ENCODE measurements at regions not wholly inside any gene's neighbourhood (a gene's known extent, or its start where the extent isn't known, plus 50 kb on each side); places are given as distances from the start of the nearest gene placed in this dataset.

GRCh38 chr10:36066102-36066501 lies 424.0 kb upstream of the FZD8 start:
- TF ChIP-seq CTCF (IDR thresholded peaks at IDR 0.05; ENCODE audit: low read length, missing control alignments) = no peak
- no peak overlapping the region for H3K4me3 ChIP-seq (replicated peaks; ENCODE audit: low read depth, low read length)
- DNase-seq (ENCODE audit: low read depth) = no peak

GRCh38 chr10:36063396-36063795 lies 421.3 kb upstream of the FZD8 start:
- DNase-seq (ENCODE audit: low read depth) = no peak
- no peak for TF ChIP-seq CTCF (IDR thresholded peaks at IDR 0.05; ENCODE audit: low read length, missing control alignments)
- H3K4me3 ChIP-seq (replicated peaks; ENCODE audit: low read depth, low read length) = no peak overlapping the region

GRCh38 chr10:36057731-36058130 lies 415.6 kb upstream of the FZD8 start:
- no peak for DNase-seq (ENCODE audit: low read depth)
- TF ChIP-seq CTCF (IDR thresholded peaks at IDR 0.05; ENCODE audit: low read length, missing control alignments) = no peak
- H3K4me3 ChIP-seq (replicated peaks; ENCODE audit: low read depth, low read length) = no peak overlapping the region

GRCh38 chr10:36057180-36057579 lies 415.1 kb upstream of the FZD8 start:
- no peak for DNase-seq (ENCODE audit: low read depth)
- no peak overlapping the region for H3K4me3 ChIP-seq (replicated peaks; ENCODE audit: low read depth, low read length)
- TF ChIP-seq CTCF (IDR thresholded peaks at IDR 0.05; ENCODE audit: low read length, missing control alignments) = no peak

GRCh38 chr10:36053775-36054174 lies 411.7 kb upstream of the FZD8 start:
- no peak for TF ChIP-seq CTCF (IDR thresholded peaks at IDR 0.05; ENCODE audit: low read length, missing control alignments)
- H3K4me3 ChIP-seq (replicated peaks; ENCODE audit: low read depth, low read length) = no peak overlapping the region
- no peak for DNase-seq (ENCODE audit: low read depth)

- H3K4me3 ChIP-seq (replicated peaks; ENCODE audit: low read depth, low read length) = no peak overlapping the region
- TF ChIP-seq CTCF (IDR thresholded peaks at IDR 0.05; ENCODE audit: low read length, missing control alignments) = no peak
- no peak for DNase-seq (ENCODE audit: low read depth)
These were observed 411.2 kb upstream of the FZD8 start for GRCh38 chr10:36053271-36053670.

GRCh38 chr10:36051500-36051991 lies 409.4 kb upstream of the FZD8 start:
- no peak overlapping the region for H3K4me3 ChIP-seq (replicated peaks; ENCODE audit: low read depth, low read length)
- TF ChIP-seq CTCF (IDR thresholded peaks at IDR 0.05; ENCODE audit: low read length, missing control alignments) = no peak
- no peak for DNase-seq (ENCODE audit: low read depth)
